ENCODE measurements at regions not wholly inside any gene's neighbourhood (a gene's known extent, or its start where the extent isn't known, plus 50 kb on each side); places are given as distances from the start of the nearest gene placed in this dataset.
A peak's percentile ranks its signal among the peaks of the same experiment; 100 is the strongest.
"Not testable (repeated sequence)": the region's sequence is repeated elsewhere in the genome, so short reads cannot be mapped to it uniquely, and the experiment has no call there.

DNA sequence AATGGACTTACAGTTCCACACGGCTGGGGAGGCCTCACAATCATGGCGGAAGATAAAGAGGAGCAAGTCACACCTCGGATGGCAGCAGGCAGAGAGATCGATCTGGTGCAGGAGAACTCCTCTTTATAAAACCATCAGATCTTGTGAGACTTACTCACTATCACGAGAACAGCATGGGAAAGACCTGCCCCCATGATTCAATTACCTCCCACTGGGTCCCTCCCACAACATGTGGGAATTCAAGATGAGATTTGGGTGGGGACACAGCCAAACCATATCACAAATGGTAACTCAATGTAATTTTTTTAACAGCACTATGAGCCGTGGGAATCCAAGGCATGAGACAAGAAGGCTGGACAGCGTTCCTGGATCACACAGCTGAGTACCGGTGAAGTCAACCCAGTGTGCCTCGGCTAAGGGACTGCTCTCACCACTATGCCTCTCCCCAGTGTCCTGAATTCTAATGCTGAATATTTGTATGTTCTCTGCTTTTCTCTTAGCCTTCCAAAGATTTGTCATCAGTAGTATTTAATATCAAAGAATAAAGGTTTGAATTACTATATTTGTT, 84.3 kb downstream of the IRS2 start:
- DNase-seq (ENCODE audit: low read depth): not testable (repeated sequence)

DNA sequence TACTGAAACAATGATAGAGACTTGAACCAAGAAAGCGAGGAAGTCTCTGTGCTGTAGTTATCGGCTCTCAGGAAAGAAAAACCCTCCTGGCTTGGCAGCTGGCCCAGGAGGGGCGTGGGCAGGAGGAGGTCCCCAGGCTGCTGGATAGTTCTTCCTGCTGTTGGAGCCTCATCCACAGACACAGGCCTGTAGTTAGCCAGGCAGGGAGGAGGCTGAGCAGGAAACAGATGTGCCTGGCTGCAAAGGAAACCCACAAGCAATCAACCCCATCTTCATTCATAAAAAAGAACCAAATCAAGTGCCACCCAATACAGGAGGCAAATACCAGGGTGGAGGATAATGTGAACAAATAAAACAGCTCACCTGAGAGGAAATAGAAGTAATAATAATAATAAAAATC, 86.2 kb downstream of the IRS2 start:
- peak; percentile 11 for DNase-seq (ENCODE audit: low read depth)

DNA sequence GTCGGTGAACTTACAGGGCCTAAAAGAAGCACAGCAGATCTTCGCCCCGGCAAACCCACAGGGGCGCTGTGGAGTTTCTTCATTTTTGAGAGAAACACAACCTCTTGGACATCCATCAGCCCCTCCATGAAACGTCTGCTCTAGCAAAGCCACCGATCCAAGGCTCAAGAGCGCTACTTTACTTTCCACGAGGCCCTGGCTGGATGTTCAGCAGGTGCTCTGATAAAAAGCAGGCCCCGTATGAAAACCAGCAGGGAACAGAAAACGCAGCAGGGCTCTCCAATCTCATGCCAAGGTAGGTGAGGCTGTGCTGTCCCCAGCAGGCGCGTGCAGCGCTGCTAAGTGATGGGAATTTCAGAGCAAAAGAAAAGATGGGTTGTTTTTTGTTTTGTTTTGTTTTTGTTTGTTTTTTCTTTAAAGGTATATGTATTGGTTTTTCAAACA, 86.7 kb downstream of the IRS2 start:
- DNase-seq (ENCODE audit: low read depth): no peak

DNA sequence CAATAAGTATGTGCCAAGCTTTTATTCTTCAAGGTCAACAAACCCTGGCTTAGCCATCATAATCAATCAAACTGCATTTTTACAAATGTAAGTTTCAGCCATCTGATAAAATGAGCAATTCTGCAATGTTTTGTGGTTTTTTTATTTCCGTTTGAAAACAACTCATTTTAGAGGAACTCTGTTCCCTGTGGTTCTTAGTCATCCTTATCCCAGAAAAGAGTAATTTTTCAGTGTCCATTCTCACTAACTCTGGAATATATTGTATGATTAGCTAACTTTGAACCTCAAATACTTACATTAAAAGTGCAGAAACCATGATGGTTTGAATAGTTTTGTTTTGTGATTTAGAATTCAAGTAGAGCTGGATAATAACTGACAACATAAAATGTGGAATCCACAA, 87.6 kb downstream of the IRS2 start:
- DNase-seq (ENCODE audit: low read depth): peak; percentile 19

DNA sequence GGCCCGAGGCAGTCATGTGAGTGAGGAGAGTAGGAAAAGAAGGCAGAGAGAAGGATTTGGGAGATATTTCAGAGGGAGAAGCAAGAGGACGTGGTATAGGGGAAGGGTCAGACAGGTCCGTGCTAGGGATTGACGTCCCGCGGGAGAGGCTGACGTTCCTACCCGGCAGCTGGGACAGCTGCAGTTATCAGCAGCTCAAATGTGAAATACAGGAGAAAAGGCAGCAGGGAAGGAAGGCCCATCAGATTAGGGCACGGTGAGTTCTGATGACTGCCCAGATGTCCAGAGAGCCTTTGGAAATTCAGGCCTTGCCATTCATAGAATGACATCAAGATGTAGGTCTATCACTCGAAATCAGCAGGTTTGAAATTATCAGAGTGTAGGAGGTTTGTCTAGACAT, 88.4 kb downstream of the IRS2 start:
- no peak for DNase-seq (ENCODE audit: low read depth)

DNA sequence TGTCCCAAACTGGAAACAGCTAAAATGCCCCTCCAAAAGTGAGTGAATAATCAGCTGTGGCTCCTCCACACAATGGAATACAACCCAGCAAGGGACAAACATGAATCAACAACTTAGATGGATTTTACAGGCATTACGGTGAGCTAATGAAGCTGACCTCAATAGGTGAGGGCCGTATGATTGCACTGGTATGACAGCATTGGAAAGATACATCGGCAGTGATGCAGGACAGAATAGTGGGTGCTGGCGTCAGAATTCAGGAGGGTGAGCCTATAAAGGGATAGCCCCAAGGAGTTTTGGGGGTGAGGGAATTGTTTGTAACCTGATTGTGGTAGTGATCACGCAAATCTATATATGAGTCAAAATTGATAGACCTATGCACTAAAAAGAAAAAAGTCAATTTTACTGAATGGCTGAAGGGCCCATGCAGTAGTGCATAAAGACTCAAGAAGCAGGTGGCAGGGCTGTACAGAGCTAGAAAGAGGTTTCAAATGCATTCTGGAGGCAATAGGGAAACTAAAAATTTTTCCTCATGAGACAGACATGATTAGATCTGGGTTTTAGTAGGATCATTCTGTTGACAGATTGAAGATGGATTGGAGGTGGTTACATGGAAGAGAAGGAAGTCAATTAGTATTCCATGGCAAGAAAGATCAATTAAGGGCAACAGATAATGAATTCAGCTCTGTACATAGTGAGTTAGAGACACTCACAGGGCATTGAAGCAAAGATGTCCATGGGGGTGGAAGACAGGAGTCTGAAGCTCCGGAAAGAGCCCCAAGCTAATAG, 90.8 kb downstream of the IRS2 start:
- no peak for DNase-seq (ENCODE audit: low read depth)

DNA sequence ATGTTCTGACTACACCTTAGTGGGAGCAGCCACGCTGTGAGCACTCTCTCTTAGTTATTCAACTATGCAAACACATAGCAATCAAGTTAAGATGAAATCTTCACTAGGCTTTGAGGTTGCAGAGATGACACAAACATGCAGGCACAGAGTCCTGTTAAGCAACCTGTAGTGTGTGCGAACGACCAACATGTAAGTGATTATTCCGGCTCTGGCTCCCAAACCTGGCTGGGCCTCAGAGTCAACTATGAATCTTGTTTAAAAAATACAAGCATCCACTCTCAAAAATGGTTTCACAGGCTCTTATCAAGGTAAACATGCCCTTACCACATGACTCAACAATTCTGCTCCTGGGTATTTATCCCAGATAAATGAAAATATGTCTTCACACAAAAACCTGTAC, 91.4 kb downstream of the IRS2 start:
- DNase-seq (ENCODE audit: low read depth): no peak

DNA sequence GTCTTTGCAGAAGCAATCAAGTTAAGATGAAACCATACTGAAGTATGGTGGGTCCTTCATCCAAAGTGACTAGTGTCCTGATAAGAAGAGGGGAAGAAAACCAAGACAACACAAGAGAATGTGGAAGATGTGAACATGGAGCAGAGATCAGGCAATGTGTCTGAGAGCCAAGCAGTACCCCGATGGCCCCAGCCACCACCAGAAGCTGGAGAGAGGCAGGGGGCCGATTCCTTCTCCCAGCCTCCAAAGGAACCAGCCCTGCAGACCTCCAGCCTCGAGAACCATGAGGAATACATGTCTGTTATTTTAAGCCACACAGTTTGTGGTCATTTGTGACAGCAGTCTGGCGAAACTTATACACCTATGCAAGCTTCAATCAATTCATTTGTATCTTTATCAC, 93.2 kb downstream of the IRS2 start:
- no peak for DNase-seq (ENCODE audit: low read depth)

DNA sequence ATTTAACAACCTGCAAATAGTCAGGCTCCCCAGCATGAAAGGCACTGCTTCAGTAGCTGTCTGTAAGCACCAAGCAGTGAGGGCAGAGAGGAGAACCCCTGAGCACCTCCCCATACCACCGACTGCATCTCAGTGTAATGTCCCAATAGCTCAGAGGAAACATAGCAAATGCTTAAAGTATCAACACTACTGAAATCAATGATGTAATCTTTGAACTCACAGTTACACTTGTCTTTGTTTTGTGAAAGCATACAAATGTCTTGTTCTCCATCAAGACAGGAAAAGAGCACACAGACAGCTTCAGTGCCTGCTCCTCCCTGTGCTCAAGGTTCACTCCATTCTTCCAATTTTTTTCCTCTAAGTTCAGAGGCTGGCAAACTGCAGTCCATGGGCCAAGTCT, 94.7 kb downstream of the IRS2 start:
- DNase-seq (ENCODE audit: low read depth): no peak

DNA sequence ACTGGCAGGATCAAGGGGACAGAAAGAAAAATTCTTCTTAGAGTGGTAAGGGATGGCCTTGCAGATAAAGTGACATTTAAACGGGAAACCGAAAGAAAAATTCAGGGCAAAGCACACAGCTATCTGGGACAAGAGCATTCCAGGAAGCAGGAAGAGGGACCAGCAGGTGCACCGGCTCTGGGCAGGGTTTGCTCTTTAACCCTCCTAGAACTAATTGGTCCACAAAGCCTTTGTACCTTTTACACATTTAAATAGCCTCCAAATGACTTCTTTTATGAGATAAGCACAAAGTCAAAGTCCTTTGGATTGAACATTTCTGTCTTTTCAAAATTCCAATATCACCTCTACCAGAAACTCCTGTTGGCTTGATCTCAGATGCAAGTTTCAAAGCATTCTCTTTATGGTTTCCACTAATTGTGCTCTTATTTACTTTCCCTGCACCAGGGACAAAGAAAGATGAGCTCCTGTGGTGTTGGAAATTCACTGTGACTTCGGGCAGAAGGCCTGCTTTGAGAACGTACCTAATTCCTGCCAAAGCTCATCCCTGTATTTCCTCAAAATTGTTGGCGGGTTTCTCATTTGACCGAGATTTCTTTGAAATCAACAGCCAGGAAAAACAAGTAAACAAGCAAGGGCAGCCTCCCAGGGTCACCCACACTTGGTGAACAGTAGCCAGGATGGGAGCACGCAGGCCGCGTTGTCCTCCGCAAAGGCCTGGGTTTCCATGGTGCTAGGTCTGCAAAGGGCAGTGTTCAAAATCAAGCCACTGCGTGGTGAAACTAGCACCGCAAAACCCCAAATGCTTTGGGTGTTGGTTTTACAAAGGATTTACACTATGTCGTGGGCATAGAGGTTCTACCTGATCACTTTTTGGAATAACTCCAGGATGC, 98.6 kb downstream of the IRS2 start:
- DNase-seq (ENCODE audit: low read depth): no peak

DNA sequence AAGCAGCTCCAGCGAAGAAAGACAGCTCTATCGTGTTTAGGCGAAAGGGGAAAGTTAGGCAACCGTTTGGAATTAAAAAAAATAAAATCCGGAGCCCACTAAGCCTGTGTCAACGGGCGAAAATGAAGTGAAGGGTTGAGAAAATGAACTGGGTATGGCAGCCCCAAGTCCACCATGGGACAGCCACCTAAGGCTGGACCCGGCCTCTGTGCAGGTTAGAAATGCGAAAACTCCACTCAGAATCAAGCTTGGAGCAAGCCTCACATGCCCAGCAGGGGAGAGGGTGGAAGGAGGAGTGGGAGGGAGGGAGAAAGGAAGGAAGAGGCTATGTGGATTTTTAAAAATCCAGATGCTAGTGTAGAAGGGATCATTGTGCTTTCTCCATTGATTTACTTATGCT, 101.2 kb downstream of the IRS2 start:
- no peak for DNase-seq (ENCODE audit: low read depth)

DNA sequence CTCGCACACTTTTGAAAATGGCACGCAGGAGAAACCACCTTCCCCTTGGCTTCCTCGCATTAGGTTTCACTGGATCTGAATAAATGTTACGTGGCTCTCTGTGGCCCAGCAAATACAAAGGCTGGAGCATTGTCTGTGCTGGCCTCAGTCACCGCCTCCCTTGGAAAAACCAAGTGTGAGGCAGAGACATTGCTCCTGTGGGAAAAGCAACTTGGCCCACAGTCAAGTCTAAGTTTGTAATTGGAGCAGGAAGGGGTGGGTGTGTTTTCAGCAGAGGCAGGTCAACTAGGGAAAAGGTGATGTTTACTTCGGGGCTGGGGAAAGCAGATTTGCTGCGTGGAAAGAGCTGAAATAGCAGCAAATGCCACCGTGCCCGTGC, 101.6 kb downstream of the IRS2 start:
- DNase-seq (ENCODE audit: low read depth): no peak

DNA sequence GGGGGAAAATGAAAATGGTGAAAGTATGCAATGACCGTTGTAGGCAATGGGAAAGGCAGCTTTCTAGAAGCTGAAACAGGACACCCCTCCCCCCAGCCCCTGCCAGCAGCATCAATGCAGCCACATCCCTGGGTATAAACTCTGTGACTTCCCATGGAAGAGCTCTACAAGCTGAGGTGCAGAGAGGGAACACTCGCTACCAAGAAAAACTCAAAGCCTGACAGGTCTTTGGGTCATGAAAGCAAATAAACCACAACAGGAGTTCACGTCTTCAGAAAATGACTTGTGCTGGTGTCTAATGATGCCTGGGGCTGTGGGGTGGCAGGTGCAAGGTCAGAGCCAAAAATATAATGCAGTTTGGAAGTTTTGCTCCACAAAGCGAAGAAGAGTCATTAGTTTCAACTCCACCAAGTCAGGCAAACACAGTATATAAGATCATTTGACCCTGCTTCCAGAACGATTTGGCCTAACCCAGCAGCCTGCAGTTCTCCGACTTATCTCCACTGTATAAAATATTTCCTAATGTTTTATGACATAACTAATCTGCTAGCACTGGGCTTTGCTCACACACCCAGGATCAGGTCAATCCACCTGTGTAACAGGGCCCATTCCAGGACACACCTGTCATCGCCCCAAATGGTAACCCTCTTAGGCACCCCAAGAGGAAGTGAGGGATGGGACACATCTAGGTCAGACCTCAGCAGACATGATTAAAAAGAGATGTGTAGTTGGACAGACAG, 102.1 kb downstream of the IRS2 start:
- no peak for DNase-seq (ENCODE audit: low read depth)

DNA sequence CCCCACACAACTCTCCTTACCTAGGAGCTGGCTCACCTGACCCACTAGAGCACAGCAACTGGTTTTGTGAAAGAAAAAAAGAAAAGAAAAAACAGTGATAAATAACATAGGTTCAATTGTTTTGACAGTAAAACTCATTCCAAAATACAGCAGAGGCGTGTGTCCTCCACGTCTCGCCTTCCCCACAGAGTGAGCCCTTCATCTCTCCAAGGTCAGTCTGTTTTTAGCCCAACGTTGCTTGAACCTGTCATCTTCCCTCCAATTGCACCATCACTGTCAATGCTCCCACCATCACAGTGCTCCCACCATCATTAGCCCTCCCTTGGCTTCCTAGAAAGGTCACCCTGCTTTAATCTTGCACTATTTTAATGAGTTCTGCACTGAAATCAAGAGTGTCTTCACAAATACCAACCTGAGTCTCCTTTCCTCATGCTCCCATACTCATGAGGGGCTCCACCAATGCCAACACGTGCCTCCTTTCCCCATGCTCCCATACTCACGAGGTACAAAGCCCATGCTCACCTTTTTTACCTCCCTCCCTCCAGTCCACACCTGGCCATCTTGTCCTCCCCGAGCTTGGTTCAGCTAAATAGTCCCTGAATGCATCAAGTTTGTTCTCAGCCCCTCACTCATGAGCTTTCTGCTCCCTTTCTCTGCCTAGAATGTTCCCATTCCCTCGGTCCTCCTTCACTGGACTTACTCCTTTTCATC, 103.7 kb downstream of the IRS2 start:
- no peak for DNase-seq (ENCODE audit: low read depth)

DNA sequence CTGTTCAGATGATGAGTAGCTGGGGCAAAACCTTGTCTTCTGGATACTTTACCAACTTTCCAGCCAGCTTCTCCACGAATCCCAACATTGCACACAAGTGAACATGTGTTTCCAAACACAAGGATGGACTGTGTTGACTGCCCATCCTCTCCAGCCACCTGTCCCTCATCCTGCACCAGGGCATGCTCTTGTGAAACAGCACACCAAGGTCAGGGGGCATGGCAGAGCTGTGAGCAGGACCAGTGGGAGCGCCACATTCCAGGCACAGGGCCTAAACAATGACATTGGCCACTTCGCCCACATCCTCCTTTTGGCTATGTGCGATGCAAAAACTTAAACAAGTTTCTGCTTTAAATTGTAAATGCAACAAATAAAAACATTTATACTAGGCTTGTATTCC, 105.5 kb downstream of the IRS2 start:
- DNase-seq (ENCODE audit: low read depth): no peak

DNA sequence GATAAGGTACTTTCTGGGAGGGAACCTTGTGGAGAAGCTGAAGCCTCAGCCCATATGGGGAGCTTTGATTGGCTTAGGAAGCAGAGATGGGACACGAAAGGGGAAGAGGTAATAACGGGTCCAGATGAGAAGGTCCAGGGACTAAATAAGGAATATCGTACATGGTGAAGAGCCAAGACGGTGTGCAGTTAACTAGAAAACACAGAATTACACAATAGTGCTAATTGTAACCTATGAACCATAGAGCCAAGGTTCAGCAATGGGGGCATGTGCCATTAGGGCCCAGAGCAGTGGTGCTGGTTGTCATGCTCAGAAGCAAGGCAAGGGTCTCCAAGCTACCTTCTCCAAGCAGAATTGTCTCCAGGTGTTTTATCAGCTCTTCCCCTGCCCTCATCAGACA, 106.1 kb downstream of the IRS2 start:
- no peak for DNase-seq (ENCODE audit: low read depth)

DNA sequence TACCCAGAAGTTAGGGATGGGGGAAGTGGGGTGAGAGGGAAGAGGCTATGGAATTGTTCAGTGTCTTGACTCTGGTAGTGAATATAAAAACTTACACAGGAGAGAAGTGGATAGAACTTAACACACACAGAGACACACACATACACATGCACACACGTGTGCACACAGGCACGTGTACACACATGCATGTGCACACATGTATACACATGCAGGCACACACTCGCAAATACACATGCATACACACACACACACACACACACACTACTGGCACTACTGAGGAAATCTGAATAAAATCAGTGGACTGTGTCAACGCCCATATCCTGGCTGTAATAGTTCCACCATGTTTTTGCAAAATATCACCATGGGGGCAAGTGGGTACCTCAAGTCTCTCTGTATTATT, 107.9 kb downstream of the IRS2 start:
- no peak for DNase-seq (ENCODE audit: low read depth)

DNA sequence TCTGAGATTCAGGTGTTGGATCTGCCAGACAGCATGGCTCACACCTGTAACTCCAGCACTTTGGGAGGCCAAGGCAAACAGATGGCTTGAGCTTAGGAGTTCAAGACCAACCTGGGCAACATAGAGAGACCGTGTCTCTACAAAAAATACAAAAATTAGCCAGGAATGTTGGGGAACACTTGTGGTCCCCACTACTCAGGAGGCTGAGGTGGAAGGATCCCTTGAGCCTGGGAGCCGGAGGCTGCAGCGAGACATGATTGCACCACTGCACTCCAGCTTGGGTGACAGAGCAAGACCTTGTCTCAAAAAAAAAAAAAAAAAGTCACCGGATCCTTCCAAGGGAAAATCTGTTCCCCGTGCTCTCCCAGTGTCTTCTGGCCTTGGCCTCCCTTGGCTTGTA, 109.2 kb downstream of the IRS2 start:
- no peak for DNase-seq (ENCODE audit: low read depth)

DNA sequence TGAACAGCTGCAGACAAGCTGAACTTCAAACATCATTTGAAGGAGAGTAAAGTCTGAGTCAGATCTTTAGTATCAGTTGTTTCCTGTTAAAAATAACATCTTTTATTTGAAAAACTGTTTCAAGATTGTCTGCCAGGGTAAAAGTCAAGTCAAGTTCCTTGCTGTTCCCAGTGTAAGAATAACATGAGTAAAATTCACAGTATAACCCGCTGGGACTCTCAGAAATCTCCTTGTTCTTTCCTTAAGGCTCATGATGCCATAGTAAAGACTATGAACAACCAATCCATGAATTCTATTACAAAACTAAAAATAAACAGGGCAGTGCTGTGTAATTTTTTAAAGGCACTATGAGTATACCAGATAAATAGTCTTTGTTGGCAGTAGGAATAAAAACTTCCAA, 112.9 kb downstream of the IRS2 start:
- DNase-seq (ENCODE audit: low read depth): no peak

DNA sequence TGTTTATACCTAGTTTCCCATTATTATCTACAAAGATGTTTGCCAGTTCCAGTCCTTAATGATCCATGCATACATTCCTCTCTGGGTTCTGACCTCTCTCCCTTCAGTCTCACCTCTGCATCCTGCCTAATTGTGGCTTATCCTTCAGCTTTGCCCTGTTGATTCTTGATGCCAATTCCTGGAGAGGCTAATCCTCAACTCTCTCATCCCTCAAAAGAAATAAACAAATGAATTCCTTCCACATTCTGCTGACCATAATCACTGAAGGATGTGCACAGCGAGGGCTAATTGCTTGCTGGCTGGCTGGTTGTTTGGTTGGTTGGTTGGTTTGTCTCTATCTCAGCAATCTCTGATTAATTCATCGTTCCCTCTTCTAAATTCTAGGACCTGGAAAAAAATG, 113.8 kb downstream of the IRS2 start:
- no peak for DNase-seq (ENCODE audit: low read depth)

DNA sequence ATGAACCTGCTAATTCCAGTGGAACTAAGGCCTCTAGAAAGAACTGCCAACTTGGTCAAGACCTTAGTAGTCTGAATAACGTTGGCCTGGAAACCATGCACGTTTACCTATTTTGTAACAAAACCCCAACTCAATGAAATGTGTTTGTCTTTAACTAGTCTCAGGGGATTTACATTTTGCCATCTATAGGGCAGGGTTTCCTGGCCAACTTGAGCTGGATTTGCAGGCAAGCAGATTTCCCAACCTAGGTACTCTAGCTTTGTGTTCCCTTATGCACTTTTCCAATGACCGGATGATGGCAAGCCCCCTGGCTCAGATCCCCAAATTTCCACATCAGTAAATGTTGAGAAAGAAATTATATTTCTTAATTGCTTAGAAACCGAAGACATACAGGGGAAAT, 114.5 kb downstream of the IRS2 start:
- DNase-seq (ENCODE audit: low read depth): no peak

DNA sequence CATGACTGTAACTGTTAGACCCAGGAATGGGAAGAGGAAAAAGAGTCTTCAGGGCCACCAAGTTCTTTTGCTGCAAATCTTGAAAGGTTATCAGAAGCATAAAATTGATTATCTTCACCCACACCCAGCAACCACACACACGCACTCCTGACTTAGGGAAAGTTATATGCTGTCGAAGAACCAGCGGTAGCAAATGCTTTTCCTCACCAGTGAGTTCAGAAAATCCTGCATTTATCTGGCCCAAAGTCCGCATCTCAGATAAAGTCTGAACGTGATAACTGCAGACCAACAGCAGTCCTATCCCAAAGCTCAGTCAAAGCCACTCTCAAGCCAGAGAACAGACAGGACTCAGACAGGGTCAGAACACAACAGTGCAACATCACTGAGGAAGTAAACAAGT, 115.6 kb downstream of the IRS2 start:
- no peak for DNase-seq (ENCODE audit: low read depth)
